Type B pancreatic cell (in vitro differentiated cells): ENCODE measurements at regions not wholly inside any gene's neighbourhood (a gene's known extent, or its start where the extent isn't known, plus 50 kb on each side); places are given as distances from the start of the nearest gene placed in this dataset.

Source experiments
- DNase-seq: peaks from one replicate; pipeline ENCODE4 v3.0.0; 2021; ENCODE audit warnings: mixed read lengths; ENCODE audit not compliant: unreplicated experiment; ENCODE audit errors: extremely low spot score
- H3K27ac Mint-ChIP-seq: 2 replicates; pipeline ENCODE4 v1.8.0; 2021; ENCODE audit warnings: mild to moderate bottlenecking, mixed read lengths
- H3K27me3 Mint-ChIP-seq: 2 replicates; pipeline ENCODE4 v1.8.0; 2021; ENCODE audit warnings: mixed read lengths
- H3K36me3 Mint-ChIP-seq: 2 replicates; pipeline ENCODE4 v1.8.0; 2021; ENCODE audit warnings: mixed read lengths
- H3K4me1 Mint-ChIP-seq: one replicate; pipeline ENCODE4 v1.8.0; 2021; ENCODE audit warnings: mixed read lengths; ENCODE audit not compliant: unreplicated experiment
- H3K4me3 Mint-ChIP-seq: 2 replicates; pipeline ENCODE4 v1.8.0; 2021; ENCODE audit warnings: mild to moderate bottlenecking, mixed read lengths
- H3K9me3 Mint-ChIP-seq: 2 replicates; pipeline ENCODE4 v1.8.0; 2021; ENCODE audit warnings: mixed read lengths
- TF ChIP-seq, protein P1 (sequence below): fragments of 200-600 bp; sonication (generic); conservative IDR thresholded peaks from 2 replicates; pipeline ENCODE4 v1.5.0; 2021; ENCODE audit warnings: antibody characterized with exemption, mild to moderate bottlenecking

DNA sequence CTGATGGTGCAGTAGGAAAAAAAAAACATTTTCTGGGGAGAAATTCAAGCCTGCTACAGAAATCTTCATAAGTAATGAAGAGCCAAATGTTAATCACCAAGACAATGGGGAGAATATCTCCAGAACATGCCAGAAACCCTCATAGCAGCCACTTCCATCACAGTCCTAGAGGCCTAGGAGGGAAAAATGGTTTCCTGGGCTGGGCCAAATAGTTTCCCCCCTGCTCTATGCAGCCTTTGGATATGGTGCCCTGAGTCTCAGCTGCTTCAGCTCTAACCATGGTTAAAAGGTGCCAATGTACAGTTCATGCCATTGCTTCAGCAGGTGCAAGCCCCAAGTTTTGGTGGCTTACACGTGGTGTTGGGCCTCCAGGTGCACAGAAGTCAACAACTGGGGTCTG lies 113.1 kb downstream of the ZNF648 start:
- no peaks in the 10 kb centered on the region for H3K4me1 Mint-ChIP-seq
- H3K27me3 Mint-ChIP-seq, result peaks cover 3% of the 10 kb centered on the region
- H3K27ac Mint-ChIP-seq, result no peak overlapping the region
- no peak overlapping the region for H3K4me3 Mint-ChIP-seq
- H3K36me3 Mint-ChIP-seq, result no peaks in the 10 kb centered on the region
- DNase-seq, result no peak
- H3K9me3 Mint-ChIP-seq, result no peaks in the 10 kb centered on the region
- TF ChIP-seq, protein P1, sequence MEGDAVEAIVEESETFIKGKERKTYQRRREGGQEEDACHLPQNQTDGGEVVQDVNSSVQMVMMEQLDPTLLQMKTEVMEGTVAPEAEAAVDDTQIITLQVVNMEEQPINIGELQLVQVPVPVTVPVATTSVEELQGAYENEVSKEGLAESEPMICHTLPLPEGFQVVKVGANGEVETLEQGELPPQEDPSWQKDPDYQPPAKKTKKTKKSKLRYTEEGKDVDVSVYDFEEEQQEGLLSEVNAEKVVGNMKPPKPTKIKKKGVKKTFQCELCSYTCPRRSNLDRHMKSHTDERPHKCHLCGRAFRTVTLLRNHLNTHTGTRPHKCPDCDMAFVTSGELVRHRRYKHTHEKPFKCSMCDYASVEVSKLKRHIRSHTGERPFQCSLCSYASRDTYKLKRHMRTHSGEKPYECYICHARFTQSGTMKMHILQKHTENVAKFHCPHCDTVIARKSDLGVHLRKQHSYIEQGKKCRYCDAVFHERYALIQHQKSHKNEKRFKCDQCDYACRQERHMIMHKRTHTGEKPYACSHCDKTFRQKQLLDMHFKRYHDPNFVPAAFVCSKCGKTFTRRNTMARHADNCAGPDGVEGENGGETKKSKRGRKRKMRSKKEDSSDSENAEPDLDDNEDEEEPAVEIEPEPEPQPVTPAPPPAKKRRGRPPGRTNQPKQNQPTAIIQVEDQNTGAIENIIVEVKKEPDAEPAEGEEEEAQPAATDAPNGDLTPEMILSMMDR, result no peak

DNA sequence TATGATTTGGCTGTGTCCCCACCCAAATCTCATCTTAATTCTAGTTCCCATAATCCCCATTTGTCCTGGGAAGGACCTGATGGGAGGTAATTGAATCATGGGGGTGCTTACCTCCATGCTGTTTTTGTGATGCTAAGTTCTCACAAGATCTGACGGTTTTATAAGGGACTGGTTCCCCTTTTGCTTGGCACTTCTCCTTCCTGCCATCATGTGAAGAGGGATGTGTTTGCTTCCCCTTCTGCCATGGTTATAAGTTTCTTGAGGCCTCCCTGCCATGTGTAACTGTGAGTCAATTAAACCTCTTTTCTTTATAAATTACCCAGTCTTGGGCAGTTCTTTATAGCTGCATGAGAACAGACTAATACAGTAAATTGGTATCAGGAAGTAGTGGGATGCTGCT lies 114.1 kb downstream of the ZNF648 start:
- TF ChIP-seq, protein P1, result no peak
- Mint-ChIP-seq H3K36me3 (no peaks in the 10 kb centered on the region), H3K27ac (no peak overlapping the region), H3K27me3 (peaks cover 6% of the 10 kb centered on the region), H3K4me3 (no peak overlapping the region), H3K4me1 (no peaks in the 10 kb centered on the region), H3K9me3 (no peaks in the 10 kb centered on the region)
- no peak for DNase-seq

DNA sequence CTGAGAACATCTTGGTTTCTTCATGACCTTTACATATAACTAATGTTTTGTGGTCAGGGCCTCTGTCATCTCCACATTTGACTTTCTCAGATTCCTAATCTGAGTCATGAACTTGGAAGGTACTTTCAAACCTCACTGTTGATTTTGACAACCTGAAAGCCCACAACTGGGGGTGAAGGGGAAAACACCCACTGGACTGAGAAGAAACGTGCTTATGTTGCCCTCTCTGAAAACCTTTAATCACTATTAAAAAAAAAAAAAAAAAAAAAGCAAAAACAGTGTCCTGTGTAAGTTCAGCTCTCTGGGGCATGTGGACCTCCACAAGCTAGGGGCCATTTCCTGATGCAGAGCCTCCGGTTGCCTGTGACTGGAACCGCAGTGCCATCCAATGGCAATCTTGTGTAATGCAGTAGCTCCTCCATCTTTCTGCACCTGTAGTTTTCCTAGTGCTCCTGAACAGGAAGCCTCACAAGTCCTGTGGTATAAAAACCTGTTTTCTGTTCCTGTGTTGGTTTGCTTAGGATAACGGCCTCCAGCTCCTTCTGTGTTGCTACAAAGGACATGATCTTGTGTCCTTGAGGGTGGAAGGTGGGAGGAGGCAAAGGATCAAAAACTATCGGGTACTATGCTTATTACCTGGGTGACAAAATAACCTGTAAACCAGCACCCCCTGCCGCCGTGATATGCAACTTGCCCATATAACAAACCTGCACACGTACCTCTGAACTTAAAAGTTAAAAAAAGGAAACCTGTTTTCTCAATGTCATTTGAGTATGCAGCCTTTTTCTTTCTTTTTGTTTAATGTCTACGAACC lies 124.5 kb downstream of the ZNF648 start:
- no peaks in the 10 kb centered on the region for H3K36me3 Mint-ChIP-seq
- H3K4me1 Mint-ChIP-seq, result no peaks in the 10 kb centered on the region
- H3K9me3 Mint-ChIP-seq, result no peaks in the 10 kb centered on the region
- TF ChIP-seq, protein P1, result peak; percentile 80
- H3K27ac Mint-ChIP-seq, result peak overlapping the region; percentile 72
- H3K4me3 Mint-ChIP-seq, result peak overlapping the region; percentile 73
- peak; percentile 75 for DNase-seq
- H3K27me3 Mint-ChIP-seq, result peaks cover 3% of the 10 kb centered on the region

DNA sequence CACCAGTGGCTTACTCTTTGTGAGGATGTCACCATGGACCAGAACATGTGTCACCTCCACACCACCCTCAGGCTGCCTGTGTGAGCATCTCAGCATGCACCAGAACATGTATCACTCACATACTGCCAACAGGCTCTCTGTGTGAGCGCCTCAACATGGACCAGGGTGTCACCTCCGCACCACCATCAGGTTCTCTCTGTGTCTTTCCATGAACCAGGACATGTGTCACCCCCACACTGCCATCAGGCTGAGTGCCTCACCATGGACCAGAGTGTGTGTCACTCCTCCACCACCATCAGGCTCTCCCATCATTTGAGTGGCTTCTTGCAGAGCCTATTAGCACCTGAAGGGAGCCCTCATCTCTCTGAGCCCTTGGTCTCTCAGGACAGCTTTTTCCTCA lies 125.2 kb downstream of the ZNF648 start:
- Mint-ChIP-seq H3K27ac (no peak overlapping the region), H3K4me1 (no peaks in the 10 kb centered on the region), H3K36me3 (no peaks in the 10 kb centered on the region), H3K27me3 (peaks cover 3% of the 10 kb centered on the region), H3K4me3 (no peak overlapping the region), H3K9me3 (no peaks in the 10 kb centered on the region)
- TF ChIP-seq, protein P1, result no peak
- no peak for DNase-seq

DNA sequence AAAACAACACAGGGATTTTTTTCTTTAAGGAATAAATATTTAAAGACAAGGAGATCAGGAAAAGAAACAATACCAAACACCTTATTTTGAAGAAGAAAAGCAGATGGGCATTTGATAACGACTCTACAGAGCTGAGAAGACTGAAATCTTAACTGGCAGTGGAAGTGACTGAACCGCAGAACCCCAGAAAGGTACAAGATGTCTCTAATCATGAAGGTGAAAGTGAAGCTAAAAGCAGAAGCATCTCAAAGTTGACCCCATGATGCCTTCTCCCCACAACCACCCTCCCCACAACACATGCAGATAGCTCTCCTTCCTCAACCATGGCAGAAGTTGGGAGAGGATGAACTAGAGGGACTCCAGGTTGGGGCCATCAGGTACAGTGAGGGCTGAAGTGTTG lies 129.6 kb downstream of the ZNF648 start:
- DNase-seq, result no peak
- Mint-ChIP-seq H3K27me3 (peaks cover 14% of the 10 kb centered on the region), H3K9me3 (no peaks in the 10 kb centered on the region), H3K4me3 (no peak overlapping the region), H3K4me1 (no peaks in the 10 kb centered on the region), H3K27ac (no peak overlapping the region), H3K36me3 (no peaks in the 10 kb centered on the region)
- TF ChIP-seq, protein P1, result no peak
